Body of pancreas (tissue), 4 donors: ENCODE measurements at regions not wholly inside any gene's neighbourhood (a gene's known extent, or its start where the extent isn't known, plus 50 kb on each side); places are given as distances from the start of the nearest gene placed in this dataset.
"Not testable (repeated sequence)": the region's sequence is repeated elsewhere in the genome, so short reads cannot be mapped to it uniquely, and the experiment has no call there.

Experiments used
- ATAC-seq: fragments of 150-250 bp; one replicate; pipeline ENCODE4 v1.9.1; 2016
- DNase-seq, 4 donors: peaks; one replicate each; pipeline ENCODE4 v3.0.0-alpha.2; 2019
- H3K27ac ChIP-seq, 4 donors: fragments of 200-600 bp; sonication (generic); 1 replicate in 3 of 4; 2 replicates in 1 of 4; pipeline versions ENCODE4 v1.5.1 to v1.6.1; 2016 to 2019; ENCODE audit warnings: mild to moderate bottlenecking in 1 of 4, mixed read lengths in 1 of 4, moderate library complexity in 1 of 4
- H3K27me3 ChIP-seq, 2 donors: fragments of 200-600 bp; sonication (generic); one replicate each; pipeline ENCODE4 v1.6.0; 2016; ENCODE audit warnings: mild to moderate bottlenecking in 1 of 2
- H3K36me3 ChIP-seq, 2 donors: fragments of 200-600 bp; sonication (generic); replicated peaks in 1 of 2; 2 replicates each; pipeline ENCODE4 v1.5.1; 2016; ENCODE audit warnings: low read depth in 2 of 2; ENCODE audit not compliant: insufficient read depth in 1 of 2
- H3K4me1 ChIP-seq: fragments of 200-600 bp; sonication (generic); one replicate; pipeline ENCODE4 v1.6.0; 2016
- H3K4me3 ChIP-seq, 2 donors: fragments of 200-600 bp; sonication (generic); 1 replicate in 1 of 2; 2 replicates in 1 of 2; pipeline ENCODE4 v1.5.1; 2016 to 2019
- H3K9me3 ChIP-seq, 3 donors: fragments of 200-600 bp; sonication (generic); 1 replicate in 2 of 3; 2 replicates in 1 of 3; pipeline ENCODE4 v1.5.1; 2016
- WGBS, 2 donors: methylation state at CpG; one replicate each; pipeline ENCODE4 v1.1.5; 2017; 5-methylcytosine and 5-hydroxymethylcytosine counted together
- intact Hi-C: fragments of 100-400 bp; cut with DNase I; formaldehyde crosslinking; loops from one replicate; pipeline ENCODE4 v1.15.1; 2023
- TF ChIP-seq, protein P1 (sequence below), 7 experiments: fragments of 450-650 bp in 4 of 7; fragments of 200-600 bp in 3 of 7; sonication (generic) in 3 of 7; IDR thresholded peaks; one replicate each; pipeline ENCODE4 v1.5.1; 2016 to 2019; ENCODE audit warnings: antibody characterized with exemption in 7 of 7

DNA sequence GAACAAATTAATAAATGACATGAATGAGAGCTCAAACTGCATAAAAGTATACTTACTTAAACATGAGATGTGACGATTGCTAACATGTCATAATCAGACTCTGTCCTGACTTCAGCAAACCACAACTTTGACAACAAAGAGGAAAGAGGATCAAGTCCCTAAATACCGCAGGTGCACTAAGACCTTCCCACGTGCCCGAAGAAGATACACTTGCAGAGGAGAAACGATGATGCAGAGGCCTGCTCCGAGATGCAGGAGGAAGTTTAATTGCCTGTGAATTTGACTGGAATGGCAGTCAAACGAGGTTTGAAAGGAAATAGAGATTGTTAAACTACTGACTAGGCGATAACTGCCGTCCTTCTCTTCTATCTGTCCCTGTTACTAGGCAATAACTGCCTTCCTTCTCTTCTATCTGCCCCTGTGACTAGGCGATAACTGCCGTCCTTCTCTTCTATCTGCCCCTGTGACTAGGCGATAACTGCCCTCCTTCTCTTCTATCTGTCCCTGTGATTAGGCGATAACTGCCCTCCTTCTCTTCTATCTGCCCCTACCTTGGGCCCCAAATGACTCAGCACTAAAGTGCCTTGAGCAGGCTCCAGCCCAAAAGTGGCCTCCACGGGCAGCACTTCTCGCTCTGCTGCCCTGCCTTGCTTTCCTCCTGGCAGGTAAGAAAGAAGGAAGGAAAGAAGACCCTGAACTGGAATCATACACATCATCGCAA, 2226.0 kb upstream of the DEFB115 start:
- H3K27me3 ChIP-seq, ATAC-seq, H3K9me3 ChIP-seq, DNase-seq, H3K36me3 ChIP-seq, intact Hi-C loops, H3K27ac ChIP-seq, H3K4me1 ChIP-seq, H3K4me3 ChIP-seq: not testable (repeated sequence)
- WGBS, 2 donors: 54 to 55% methylated on average over 15 of the region's 16 CpGs

DNA sequence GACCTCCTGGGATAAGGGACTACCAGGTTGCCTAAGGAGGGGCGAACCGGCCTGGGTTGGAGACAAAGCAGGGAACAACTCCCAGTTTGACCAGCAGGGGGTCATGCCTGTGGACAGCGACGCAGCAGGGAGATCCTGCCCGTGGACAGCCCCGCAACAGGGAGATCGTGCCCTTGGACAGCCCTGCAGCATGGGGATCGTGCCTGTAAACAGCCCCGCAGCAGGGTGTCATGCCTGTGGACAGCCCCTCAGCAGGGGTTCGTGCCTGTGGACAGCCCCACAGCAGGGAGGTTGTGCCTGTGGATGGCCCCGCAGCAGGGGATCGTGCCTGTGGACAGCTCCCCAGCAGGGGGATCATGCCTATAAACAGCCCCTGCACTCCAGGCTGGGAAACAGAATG, 2213.2 kb upstream of the DEFB115 start:
- H3K4me1 ChIP-seq, intact Hi-C loops, H3K27ac ChIP-seq, H3K9me3 ChIP-seq, H3K36me3 ChIP-seq, DNase-seq, H3K4me3 ChIP-seq, ATAC-seq, H3K27me3 ChIP-seq: not testable (repeated sequence)
- 53 to 66% methylated on average over 8 to 9 of the region's 12 CpGs for WGBS, 2 donors

DNA sequence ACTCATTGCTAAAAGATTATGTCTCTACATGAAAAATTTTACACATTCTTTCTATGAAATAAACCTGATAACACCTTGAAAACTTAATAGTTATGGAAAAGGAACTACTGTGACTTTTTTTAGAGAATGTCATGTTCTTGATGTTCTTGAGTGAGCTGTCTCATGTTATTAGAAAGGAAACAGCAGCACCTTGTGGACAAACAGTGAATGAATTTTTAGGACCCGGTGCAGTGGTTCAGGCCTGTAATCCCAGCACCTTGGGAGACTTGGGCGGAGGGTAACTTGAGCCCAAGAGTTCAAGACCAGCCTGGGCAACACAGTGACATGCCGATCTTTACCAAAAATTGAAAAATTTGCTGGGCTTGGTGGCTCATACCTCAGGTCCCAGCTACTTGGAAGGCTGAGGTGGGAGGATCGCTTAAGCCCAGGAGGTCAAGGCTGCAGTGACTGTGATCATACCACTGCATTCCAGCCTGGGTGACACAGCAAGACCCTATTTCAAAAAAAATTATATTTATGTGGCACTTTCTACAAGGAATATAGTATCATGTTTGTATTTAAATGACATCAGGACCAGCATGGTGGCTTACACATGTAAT, 2207.4 kb upstream of the DEFB115 start:
- ATAC-seq, H3K36me3 ChIP-seq, intact Hi-C loops, H3K9me3 ChIP-seq, DNase-seq, H3K27me3 ChIP-seq, H3K4me3 ChIP-seq, H3K27ac ChIP-seq, H3K4me1 ChIP-seq: not testable (repeated sequence)
- TF ChIP-seq, protein P1, sequence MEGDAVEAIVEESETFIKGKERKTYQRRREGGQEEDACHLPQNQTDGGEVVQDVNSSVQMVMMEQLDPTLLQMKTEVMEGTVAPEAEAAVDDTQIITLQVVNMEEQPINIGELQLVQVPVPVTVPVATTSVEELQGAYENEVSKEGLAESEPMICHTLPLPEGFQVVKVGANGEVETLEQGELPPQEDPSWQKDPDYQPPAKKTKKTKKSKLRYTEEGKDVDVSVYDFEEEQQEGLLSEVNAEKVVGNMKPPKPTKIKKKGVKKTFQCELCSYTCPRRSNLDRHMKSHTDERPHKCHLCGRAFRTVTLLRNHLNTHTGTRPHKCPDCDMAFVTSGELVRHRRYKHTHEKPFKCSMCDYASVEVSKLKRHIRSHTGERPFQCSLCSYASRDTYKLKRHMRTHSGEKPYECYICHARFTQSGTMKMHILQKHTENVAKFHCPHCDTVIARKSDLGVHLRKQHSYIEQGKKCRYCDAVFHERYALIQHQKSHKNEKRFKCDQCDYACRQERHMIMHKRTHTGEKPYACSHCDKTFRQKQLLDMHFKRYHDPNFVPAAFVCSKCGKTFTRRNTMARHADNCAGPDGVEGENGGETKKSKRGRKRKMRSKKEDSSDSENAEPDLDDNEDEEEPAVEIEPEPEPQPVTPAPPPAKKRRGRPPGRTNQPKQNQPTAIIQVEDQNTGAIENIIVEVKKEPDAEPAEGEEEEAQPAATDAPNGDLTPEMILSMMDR (IDR thresholded peaks at IDR 0.05): peak in 3 of 7 experiments; percentile 5 to 25 (median 13)
- WGBS, 2 donors: 50 to 55% methylated on average over 4 of the region's 4 CpGs

DNA sequence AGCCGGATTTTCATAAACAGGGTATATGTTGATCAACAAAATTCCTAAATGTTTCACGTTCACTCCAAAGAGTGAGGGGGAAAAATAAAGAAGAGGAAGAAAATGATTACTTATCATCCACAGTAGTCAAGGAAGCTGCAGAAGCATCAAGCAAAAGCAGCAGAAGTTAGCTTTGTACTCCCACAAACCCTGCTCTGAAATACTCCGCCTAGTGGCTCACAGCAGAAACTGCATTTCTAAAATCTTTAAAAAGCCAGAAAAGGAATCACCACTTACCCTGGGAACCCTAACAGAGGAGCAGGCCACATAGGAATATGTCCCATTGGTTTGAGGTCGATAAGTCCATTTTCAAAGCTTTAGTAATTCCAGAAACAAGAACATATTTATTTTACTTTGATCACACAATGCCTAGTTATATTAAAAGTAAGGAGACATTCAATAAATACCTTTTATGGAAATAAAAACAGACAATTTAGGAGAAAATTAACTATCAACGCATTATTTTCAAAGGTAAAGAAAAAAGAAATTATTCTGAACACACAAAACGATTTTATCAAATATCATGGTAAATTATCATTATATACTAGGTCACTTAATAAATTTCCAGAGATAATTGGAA, 2199.5 kb upstream of the DEFB115 start:
- H3K4me1 ChIP-seq, DNase-seq, H3K4me3 ChIP-seq, H3K9me3 ChIP-seq, H3K36me3 ChIP-seq, H3K27ac ChIP-seq, H3K27me3 ChIP-seq, intact Hi-C loops, ATAC-seq: not testable (repeated sequence)
- WGBS, 2 donors: 23 to 26% methylated on average over 6 of the region's 6 CpGs
- TF ChIP-seq, protein P1 (IDR thresholded peaks at IDR 0.05): peak in 4 of 7 experiments; percentile 14 to 37 (median 30)

DNA sequence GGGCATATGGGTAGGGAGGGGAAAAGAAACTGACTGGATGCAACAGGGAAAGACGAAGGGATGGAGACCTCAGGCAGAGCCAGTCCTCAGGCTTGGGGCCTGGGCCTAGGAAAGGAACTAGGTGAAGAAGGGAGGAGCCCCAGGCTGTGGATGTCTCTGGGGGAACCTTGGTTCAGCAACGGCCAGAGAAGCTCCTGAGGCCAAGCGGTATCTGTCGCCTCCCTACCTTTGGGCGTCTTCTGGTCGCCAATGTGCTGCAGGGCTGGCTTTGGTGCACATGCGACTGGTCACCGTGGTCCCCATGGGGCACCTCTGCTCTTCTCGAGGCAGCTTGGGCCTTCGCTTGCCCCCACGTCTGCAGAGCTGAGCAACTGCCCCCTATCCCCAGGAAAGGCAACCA, 2195.0 kb upstream of the DEFB115 start:
- H3K27ac ChIP-seq, intact Hi-C loops, H3K36me3 ChIP-seq, H3K4me1 ChIP-seq, H3K4me3 ChIP-seq, H3K27me3 ChIP-seq, DNase-seq, H3K9me3 ChIP-seq, ATAC-seq: not testable (repeated sequence)
- WGBS, 2 donors: 61 to 62% methylated on average over 11 of the region's 11 CpGs

DNA sequence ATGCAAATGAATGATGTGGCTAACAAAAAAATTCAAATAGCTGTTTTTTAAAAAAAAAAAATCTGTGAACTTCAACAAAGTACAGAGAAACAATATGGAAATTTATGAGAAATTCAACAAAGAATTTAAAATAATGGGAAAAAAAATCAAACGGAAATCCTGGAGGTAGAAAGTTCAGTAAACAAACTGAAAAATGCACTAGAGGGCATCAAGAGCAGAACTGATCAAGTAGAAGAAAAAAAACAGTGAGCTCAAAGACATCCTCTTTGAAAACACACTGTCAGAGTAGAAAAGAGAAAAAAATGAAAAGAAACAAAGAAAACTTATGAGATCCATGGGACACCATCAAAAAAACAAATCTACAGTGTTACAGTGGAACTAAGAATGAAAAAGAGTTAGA, 2191.1 kb upstream of the DEFB115 start:
- H3K9me3 ChIP-seq, H3K4me3 ChIP-seq, ATAC-seq, intact Hi-C loops, H3K27me3 ChIP-seq, H3K36me3 ChIP-seq, H3K4me1 ChIP-seq, DNase-seq, H3K27ac ChIP-seq: not testable (repeated sequence)
- 17 to 21% methylated on average over 1 of the region's 1 CpG for WGBS, 2 donors

DNA sequence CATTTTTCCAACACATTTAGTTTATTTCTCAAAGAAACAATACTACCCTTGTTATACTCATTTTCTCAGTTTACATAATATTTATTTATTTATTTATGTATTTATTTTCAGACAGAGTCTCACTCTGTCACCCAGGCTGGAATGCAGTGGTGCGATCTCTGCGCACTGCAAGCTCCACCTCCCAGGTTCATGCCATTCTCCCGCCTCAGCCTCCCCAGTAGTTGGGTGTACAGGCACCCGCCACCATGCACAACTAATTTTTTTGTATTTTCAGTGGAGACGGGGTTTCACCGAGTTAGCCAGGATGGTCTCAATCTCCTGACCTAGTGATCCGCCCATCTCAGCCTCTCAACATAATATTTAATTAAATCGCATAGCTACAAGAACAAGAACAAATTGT, 2183.8 kb upstream of the DEFB115 start:
- H3K27ac ChIP-seq, H3K36me3 ChIP-seq, H3K9me3 ChIP-seq, ATAC-seq, intact Hi-C loops, DNase-seq, H3K4me3 ChIP-seq, H3K4me1 ChIP-seq, H3K27me3 ChIP-seq: not testable (repeated sequence)
- WGBS, 2 donors: 54 to 62% methylated on average over 8 of the region's 8 CpGs
